Hypothalamus (tissue), 51 donors: ENCODE measurements at regions not wholly inside any gene's neighbourhood (a gene's known extent, or its start where the extent isn't known, plus 50 kb on each side); places are given as distances from the start of the nearest gene placed in this dataset.

ENCODE experiments used
- DNase-seq, 51 donors: peaks; one replicate each; lab custom pipeline; 2025; lab: John Stamatoyannopoulos, UW

GRCh38 chr20:57803508-57804005 lies 93.7 kb upstream of the PMEPA1 start:
- DNase-seq: no peak

DNA sequence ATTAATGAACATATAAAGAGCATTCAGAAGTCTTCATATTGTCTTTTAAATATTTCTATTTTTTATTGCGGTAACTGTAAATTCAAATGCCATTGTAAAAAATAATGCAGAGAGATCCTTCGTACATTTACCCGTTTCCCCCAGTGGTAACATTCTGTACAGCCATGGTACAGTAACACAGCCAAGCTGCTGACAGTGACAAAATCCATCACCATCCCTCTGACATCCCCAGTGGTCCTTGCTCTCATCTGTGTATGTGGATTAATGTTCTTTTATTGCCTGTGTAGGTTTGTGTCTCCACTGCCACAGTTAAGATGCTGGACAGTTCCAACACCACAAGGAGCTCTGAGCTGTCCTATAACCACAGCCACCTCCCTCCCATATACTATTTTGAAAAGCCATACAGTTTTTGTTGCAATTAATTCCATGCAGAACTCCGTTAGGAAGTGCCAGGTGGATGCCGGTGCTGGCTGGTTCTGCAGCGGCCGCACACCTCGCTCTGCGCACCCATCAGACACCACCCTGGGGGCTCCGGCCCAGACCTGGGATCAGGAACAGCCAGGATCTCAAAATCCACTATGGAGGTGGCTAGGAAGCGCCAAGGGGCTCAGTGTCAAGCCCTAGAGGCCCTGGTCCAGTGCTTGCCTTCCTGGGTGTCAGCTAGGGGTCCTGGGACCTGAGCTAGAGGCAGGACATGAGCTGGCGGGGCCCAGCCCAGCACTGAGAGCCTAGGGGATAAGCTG lies 93.1 kb upstream of the PMEPA1 start:
- DNase-seq: no peak

DNA sequence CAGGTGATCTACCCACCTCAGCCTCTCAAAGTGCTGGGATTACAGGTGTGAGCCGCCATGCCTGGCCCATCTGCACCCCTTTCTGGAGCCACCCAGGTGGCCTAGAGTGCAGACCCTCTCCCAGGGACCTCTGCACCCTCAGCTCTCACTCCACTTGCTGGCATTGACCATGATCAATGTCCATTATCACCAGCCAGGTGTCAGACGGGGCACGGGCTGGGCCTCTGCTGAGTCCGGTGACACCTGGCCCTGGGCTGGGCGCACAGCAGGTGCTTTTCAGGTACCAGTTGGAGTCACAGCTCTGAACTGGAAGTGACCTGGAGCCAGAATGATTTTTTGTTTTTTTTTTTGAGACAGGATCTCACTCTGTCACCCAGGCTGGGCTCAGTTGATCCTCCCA lies 91.8 kb upstream of the PMEPA1 start:
- DNase-seq: no peak

- DNase-seq: no peak
Observed at GRCh38 chr20:57800791-57801430, 91.1 kb upstream of the PMEPA1 start.

DNA sequence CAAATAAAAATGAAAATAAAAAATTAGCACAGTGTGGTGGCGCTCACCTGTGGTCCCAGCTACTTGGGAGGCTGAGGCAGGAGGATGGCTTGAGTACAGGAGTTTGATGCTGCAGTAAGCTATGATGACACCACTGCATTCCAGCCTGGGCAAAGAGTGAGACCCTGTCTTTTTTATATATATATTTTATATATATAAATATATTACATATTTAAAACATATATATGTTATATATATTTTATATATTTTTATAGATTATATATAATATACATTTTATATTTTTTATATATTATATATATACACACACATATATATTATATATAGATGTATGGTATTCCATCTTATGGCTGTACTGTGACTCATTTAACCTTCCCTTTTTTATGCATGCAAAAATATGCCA lies 87.6 kb upstream of the PMEPA1 start:
- DNase-seq: no peak

GRCh38 chr20:57795977-57796560 lies 86.3 kb upstream of the PMEPA1 start:
- DNase-seq: no peak

- no peak for DNase-seq
Observed at GRCh38 chr20:57795342-57795697, 85.5 kb upstream of the PMEPA1 start.

GRCh38 chr20:57794600-57795341 lies 85.0 kb upstream of the PMEPA1 start:
- DNase-seq: no peak

- DNase-seq: no peak
Observed at GRCh38 chr20:57794036-57794435, 84.2 kb upstream of the PMEPA1 start.

DNA sequence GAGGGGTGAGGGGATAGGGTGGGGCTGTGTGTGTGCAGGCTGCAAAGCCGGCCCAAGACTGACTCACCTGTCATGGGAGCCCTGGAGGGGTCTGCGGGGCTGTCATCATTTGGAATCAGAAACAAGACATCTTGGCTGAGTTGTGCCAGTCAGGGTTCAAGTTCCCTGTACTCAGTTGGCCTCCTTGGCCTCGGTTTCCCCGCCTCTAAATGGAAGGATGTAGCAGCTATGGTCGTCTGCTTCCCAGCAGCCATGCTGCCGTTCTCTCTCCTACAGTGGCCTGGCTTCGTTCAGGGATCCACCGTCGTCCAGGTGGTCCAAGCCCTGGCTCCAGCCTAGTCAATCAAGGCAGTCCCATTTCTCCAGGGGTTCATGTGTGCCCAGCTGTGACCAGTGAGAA lies 83.6 kb upstream of the PMEPA1 start:
- DNase-seq: no peak

DNA sequence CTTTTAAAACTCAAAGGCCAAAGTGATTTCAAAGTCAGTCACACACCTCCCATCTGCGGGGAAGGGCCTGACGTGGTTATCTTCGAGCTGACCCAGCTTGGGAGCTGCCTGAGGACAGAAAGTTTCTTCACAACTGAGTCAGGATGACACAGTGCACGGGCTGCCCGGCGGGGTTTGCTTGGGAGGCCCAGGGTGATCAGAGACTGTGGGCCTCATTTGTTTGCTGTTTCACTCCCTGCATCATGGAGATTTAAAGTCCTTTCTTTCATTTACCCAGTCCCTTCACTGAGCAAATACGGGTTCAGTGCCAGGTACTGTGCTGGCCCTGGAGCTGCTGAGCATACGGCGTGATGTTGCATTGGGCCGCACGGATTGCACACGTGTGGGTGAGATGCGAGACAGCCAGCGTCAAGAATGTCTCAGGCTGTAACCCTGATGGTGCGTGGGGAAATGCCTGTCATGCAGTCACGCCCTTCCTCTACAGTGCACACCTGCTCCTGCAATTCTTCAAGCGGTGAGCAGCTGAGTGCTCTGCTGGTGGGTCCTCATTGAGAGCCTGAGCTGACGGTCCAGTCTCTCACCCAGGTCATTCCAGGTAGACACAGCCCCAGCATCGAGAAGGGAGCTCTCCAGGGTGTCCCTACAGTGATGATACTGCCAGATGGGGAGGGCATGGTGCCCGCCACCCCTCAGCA lies 82.7 kb upstream of the PMEPA1 start:
- no peak for DNase-seq

DNA sequence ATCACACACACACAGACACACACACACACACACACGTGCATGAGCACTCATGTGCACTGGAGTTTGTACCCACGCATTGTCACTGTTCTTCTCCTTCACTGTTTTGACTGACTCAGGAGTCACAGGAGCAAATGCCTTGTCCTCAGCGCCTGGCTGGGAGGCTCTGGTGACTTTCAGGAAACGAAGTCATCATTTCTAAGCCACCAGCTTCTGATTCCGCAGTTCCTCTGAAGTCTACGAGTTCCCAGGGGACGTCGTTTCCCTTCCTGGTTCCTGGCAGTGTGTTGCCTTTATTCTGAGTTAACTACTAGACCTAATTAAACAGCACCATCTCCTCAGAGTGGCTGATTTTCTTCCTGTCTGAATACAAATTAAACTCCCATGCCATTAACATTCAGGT lies 82.2 kb upstream of the PMEPA1 start:
- DNase-seq: no peak

- DNase-seq: no peak
Observed at GRCh38 chr20:57791178-57791962, 81.6 kb upstream of the PMEPA1 start.

- DNase-seq: no peak
Observed at GRCh38 chr20:57790176-57790575, 80.4 kb upstream of the PMEPA1 start.

DNA sequence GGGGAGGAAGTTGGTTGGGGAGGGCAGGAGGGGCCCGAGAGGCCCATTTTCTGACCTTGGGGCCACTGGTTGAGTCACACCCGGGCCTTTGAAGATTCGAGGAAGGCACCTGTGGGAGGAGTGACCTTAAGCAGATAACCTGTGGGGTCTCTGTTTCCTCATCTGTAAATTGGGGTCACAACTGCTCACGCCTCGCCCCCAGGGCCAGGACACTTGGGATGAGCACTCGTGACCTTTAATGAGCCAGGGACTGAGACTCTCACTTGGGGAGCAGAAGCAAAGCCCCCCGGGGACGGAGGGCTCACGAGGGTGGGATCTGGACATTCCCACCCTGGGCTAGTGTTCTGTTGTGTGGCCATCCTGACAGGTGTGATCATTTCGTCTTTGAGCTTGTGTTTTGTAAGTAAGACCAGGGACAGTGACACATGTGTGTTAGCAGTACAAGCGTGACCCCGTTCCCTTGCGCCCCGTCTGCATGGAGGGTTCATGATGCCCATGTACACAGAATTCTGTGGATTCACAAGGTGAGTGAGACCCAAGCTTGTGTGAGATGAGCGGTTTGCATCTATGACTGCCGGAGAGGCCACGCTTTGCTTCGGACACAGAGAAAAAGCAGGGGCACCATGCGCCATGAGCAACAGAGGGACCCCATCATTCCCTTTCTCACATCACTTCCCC lies 79.3 kb upstream of the PMEPA1 start:
- no peak for DNase-seq

DNA sequence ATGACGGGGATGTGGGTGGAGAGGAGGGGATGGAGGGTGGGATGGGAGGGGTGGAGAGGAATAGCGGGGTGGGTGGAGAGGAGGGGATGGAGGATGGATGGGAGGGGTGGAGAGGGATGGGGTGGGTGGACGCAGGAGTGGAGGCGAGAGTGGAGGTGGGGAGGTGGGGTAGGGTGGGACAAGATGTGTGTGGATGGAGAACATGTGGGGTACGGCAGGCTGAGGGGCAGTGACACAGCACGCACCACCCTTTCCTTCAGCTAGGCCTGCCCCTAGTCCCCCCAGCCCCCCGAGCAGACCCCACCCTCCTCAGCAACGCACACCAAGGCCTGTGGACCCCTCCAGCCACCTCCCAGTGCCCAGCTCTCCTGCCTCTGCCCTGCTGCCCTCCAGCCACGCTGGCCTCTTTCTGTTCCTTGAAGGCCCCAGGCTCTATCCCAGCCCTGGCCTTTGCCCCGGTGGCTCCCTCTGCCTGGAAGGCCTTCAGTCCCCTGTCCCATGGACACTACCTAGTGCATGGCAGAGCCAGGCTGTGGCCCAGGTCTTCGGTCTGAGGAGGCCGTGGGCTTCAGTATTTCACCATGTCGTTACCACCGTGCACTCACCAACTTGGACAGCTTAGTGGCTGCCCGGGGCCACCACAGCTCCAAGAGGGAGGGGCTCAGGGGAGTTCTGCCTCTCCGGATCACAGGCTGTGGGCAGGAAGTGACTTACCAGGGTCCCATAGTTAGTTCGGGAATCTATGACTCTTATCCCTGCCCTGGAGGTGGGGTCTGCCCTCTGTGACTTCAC lies 78.4 kb upstream of the PMEPA1 start:
- DNase-seq: no peak

GRCh38 chr20:57787151-57787989 lies 77.6 kb upstream of the PMEPA1 start:
- no peak for DNase-seq
